K562 (cell line): ENCODE measurements at regions not wholly inside any gene's neighbourhood (a gene's known extent, or its start where the extent isn't known, plus 50 kb on each side); places are given as distances from the start of the nearest gene placed in this dataset.
A peak's percentile ranks its signal among the peaks of the same experiment; 100 is the strongest.

Experiments used
- ATAC-seq: fragments of 200-7000 bp; cut with Tn5 transposase; 3 replicates; pipeline ENCODE4 v1.9.1; 2020; ENCODE audit warnings: moderate library complexity
- BruUV-seq: library from RNA; stranded (reverse); fragments of 400-500 nt; replicated peaks from 2 replicates; lab custom pipeline; 2021; lab: Mats Ljungman, UMichigan
- CTCF ChIA-PET: fragments of 300-600 bp; formaldehyde crosslinking; extraction: SDS; loops from one replicate; lab custom pipeline; 2021; ENCODE audit warnings: low intra/inter-chr PET ratio; lab: Yijun Ruan, JAX
- POLR2A ChIA-PET: fragments of 300-600, 350-650 bp; sonication (Branson Sonifier 250); formaldehyde crosslinking; extraction: SDS; loops from one replicate; lab custom pipeline; 2021; ENCODE audit warnings: antibody characterized with exemption, inconsistent platforms; lab: Yijun Ruan, JAX
- DNase-seq, 4 experiments: peaks; one replicate each; pipeline versions ENCODE4 v3.0.0 to v3.0.0-alpha.2; 2011 to 2018; ENCODE audit warnings: low spot score in 3 of 4, mixed read lengths in 3 of 4; ENCODE audit errors: extremely low read depth in 1 of 4
- FAIRE-seq: peaks from 2 replicates; lab custom pipeline; 2011; peaks lifted over from hg19 to GRCh38; lab: Jason Lieb, UNC
- H2AFZ ChIP-seq: 2 replicates; pipeline ENCODE4 v1.6.0; 2011; ENCODE audit warnings: low read depth, low read length, control low read depth, inconsistent platforms
- H3K27ac ChIP-seq: fragments of 200-600 bp; 3 replicates; pipeline ENCODE4 v1.8.0; 2011; ENCODE audit warnings: low read depth, mild to moderate bottlenecking, control low read depth, inconsistent platforms, low read length, moderate library complexity, mixed read lengths; ENCODE audit errors: extremely low read depth
- H3K27me3 ChIP-seq, 2 experiments: fragments of 300-600 bp in 1 of 2; 2 replicates in 1 of 2; 3 replicates in 1 of 2; pipeline versions ENCODE4 v1.6.0 to v1.8.0; 2011; ENCODE audit warnings: inconsistent platforms in 2 of 2, low read length in 2 of 2, mild to moderate bottlenecking in 1 of 2, mixed read lengths in 1 of 2, moderate library complexity in 1 of 2; ENCODE audit not compliant: control insufficient read depth in 2 of 2, insufficient read depth in 2 of 2
- H3K36me3 ChIP-seq: fragments of 300-600 bp; 3 replicates; pipeline ENCODE4 v1.8.0; 2011; ENCODE audit warnings: mild to moderate bottlenecking, low read length, inconsistent platforms; ENCODE audit not compliant: control insufficient read depth, insufficient read depth
- H3K4me1 ChIP-seq, 2 experiments: fragments of 200-600 bp in 1 of 2; replicated peaks in 1 of 2; 2 replicates in 1 of 2; 3 replicates in 1 of 2; pipeline versions ENCODE4 v1.5.1 to v1.8.0; 2011; ENCODE audit warnings: inconsistent platforms in 2 of 2, low read length in 2 of 2, mild to moderate bottlenecking in 1 of 2, mixed read lengths in 1 of 2, moderate library complexity in 1 of 2; ENCODE audit not compliant: control insufficient read depth in 2 of 2, insufficient read depth in 2 of 2
- H3K4me2 ChIP-seq: 2 replicates; pipeline ENCODE4 v1.6.1; 2011; ENCODE audit warnings: low read length, control low read depth, inconsistent platforms, mixed read lengths; ENCODE audit not compliant: insufficient read depth
- H3K4me3 ChIP-seq: fragments of 200-600 bp; sonication (generic), shearing (Covaris generic); 2 replicates; pipeline ENCODE4 v1.5.1; 2016; ENCODE audit warnings: control low read depth, inconsistent platforms
- H3K79me2 ChIP-seq: fragments of 200-600 bp; 3 replicates; pipeline ENCODE4 v1.8.0; 2011; ENCODE audit warnings: low read length, inconsistent platforms; ENCODE audit not compliant: control insufficient read depth, insufficient read depth
- H3K9ac ChIP-seq, 2 experiments: 2 replicates each; pipeline versions ENCODE4 v1.6.0 to v1.6.1; 2011; ENCODE audit warnings: low read depth in 2 of 2, low read length in 2 of 2, control low read depth in 1 of 2, inconsistent platforms in 1 of 2, mild to moderate bottlenecking in 1 of 2, mixed read lengths in 1 of 2; ENCODE audit not compliant: insufficient read depth in 1 of 2
- H3K9me1 ChIP-seq: one replicate; pipeline ENCODE4 v1.6.0; 2011; ENCODE audit warnings: inconsistent platforms, mild to moderate bottlenecking, low read length, moderate library complexity; ENCODE audit not compliant: control insufficient read depth, insufficient read depth
- H3K9me3 ChIP-seq: replicated peaks from 2 replicates; pipeline ENCODE4 v1.5.1; 2011; ENCODE audit warnings: low read depth, low read length, inconsistent platforms; ENCODE audit not compliant: control insufficient read depth, insufficient read depth
- H4K20me1 ChIP-seq: replicated peaks from 2 replicates; pipeline ENCODE4 v1.6.1; 2011; ENCODE audit warnings: low read length, inconsistent platforms, mixed read lengths; ENCODE audit not compliant: control insufficient read depth, insufficient read depth
- ADNP ChIP-seq: fragments of 200-800 bp; sonication (Bioruptor generic); IDR thresholded peaks from 2 replicates; pipeline ENCODE4 v1.6.1; 2016; ENCODE audit warnings: missing genetic modification characterization, missing compliant biosample characterization
- ATF7 ChIP-seq: fragments of 450-650 bp; IDR thresholded peaks from 2 replicates; pipeline ENCODE4 v1.7.1; 2014; ENCODE audit warnings: mild to moderate bottlenecking, moderate library complexity
- COPS2 ChIP-seq: fragments of 450-650 bp; conservative IDR thresholded peaks from 2 replicates; pipeline ENCODE4 v1.6.1; 2016; ENCODE audit warnings: mild to moderate bottlenecking, moderate library complexity
- EGR1 ChIP-seq: fragments of 450-650 bp; conservative IDR thresholded peaks from 2 replicates; pipeline ENCODE4 v1.6.1; 2017; ENCODE audit warnings: mild to moderate bottlenecking
- IRF2 ChIP-seq: sonication (generic); formaldehyde crosslinking; IDR thresholded peaks from 2 replicates; pipeline ENCODE4 v1.8.1; 2022; ENCODE audit warnings: mild to moderate bottlenecking, missing genetic modification reagents
- WGBS: fragments of 100-300 bp; shearing (Covaris generic); methylation state at CpG from one replicate; pipeline ENCODE4 v1.1.6; 2016; ENCODE audit warnings: low coverage, mixed read lengths; ENCODE audit not compliant: insufficient coverage; ENCODE audit errors: missing lambda C conversion rate; 5-methylcytosine and 5-hydroxymethylcytosine counted together
- in situ Hi-C: fragments of 300-500 bp; cut with MboI; formaldehyde crosslinking; loops from 4 replicates; pipeline ENCODE4 v1.15.0; 2018; ENCODE audit warnings: inconsistent platforms, mixed read lengths
- intact Hi-C: fragments of 100-400 bp; cut with micrococcal nuclease; formaldehyde crosslinking; loops from 2 replicates; pipeline ENCODE4 v1.14.2; 2022
- TF ChIP-seq, protein P1 (sequence below), 2 experiments: fragments of 450-650 bp; formaldehyde crosslinking in 1 of 2; IDR thresholded peaks; 2 replicates each; pipeline versions ENCODE4 v1.4.0 to v1.6.1; 2014 to 2020; ENCODE audit warnings: mild to moderate bottlenecking in 2 of 2, borderline replicate concordance in 1 of 2, low read depth in 1 of 2

DNA sequence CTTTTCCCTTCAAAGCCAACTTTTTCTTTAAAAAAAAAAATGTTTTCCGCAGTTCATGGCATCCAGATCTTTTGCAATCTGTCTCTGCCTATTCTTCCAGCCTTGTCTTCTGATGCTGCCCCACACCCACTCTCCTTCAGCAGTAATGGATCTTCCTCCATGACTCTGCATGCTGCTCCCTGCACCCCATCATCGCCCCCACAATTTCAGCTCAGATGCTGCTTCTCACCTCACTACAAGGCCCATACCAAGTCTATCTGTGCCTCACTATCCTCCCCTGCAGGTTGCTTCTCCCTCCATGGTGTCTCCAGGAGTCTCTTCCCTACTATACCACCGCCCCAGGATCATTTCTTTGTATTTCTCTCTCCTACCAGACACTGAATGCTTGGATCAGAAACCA, 260.6 kb downstream of the ANAPC1 start:
- Histone ChIP-seq H3K4me1 (peaks cover 6 to 12% of the 10 kb centered on the region in 2 experiments; a peak in 4 of 5 replicates), H3K9me3 (no peaks in the 10 kb centered on the region; the same call in 1 of the 2 replicates), H3K4me3 (no peak overlapping the region), H3K36me3 (no peaks in the 10 kb centered on the region), H4K20me1 (no peaks in the 10 kb centered on the region), H3K27ac (no peak overlapping the region), H3K4me2 (no peak overlapping the region), H3K79me2 (no peaks in the 10 kb centered on the region), H3K9ac (no peak overlapping the region), H2AFZ (no peak overlapping the region), H3K9me1 (no peaks in the 10 kb centered on the region), H3K27me3 (no peaks in the 10 kb centered on the region)
- in situ Hi-C loops = loop anchor here (5.0 kb wide), 1 partner anchor 79 kb away; no protein-coding TSS in a partner anchor
- ATAC-seq = no peak
- TF ChIP-seq EGR1 = peak; percentile 51
- TF ChIP-seq ADNP (tag) = no peak
- intact Hi-C loops = loop anchor here (5.0 kb wide), 1 partner anchor 506 kb away; no protein-coding TSS in a partner anchor
- 66% methylated on average over 3 of the region's 3 CpGs for WGBS
- no TSS peak for BruUV-seq
- ChIA-PET POLR2A (interaction anchor here (0.6 kb wide), 1 partner anchor 953 kb away, joined by 3 read pairs; no protein-coding TSS in a partner anchor), CTCF (no interaction called here)
- FAIRE-seq = no peak
- DNase-seq = no peak

DNA sequence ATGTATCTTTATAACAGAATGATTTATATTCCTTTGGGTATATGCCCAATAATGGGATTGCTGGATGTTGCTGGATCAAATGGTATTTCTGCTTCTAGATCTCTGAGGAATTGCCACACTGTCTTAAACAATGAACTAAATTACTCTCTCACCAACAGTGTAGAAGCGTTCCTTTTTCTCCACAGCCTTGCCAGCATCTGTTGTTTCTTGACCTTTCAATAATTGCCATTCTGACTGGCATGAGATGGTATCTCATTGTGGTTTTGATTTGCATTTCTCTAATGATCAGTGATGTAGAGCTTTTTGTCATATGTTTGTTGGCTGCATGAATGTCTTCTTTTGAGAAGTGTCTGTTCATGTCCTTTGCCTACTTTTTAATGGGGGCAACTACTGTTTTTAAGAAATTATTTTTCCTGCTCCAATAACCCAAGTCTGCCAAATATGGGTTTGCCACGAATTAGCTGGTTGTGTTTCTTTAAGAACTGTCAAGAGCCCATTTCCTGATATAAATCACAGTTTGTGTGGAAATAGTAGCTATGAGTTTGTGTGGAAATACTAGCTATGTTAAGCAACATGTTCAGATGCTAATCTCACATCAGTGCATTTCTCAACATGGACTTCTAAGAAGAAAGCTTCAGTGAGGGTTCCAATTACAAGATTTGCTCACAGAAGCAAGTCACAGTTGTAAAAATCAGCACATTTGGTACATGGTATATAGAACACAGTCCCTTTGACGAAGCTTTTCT, 259.4 kb downstream of the ANAPC1 start:
- no peaks in the 10 kb centered on the region for H3K79me2 ChIP-seq
- H3K27ac ChIP-seq = no peak overlapping the region
- CTCF ChIA-PET = no interaction called here
- no peaks in the 10 kb centered on the region for H4K20me1 ChIP-seq
- POLR2A ChIA-PET = interaction anchor here (0.8 to 1.2 kb wide), 4 partner anchors 15 to 894 kb away, joined by 3 to 5 read pairs (median 4); no protein-coding TSS in a partner anchor
- in situ Hi-C loops (loop anchor here (5.0 kb wide), 1 partner anchor 78 kb away; no protein-coding TSS in a partner anchor), intact Hi-C loops (loop anchor here (5.0 kb wide), 1 partner anchor 507 kb away; no protein-coding TSS in a partner anchor)
- no peaks in the 10 kb centered on the region for H3K27me3 ChIP-seq
- no peak overlapping the region for H3K4me2 ChIP-seq
- H3K4me1 ChIP-seq = peaks cover 6 to 12% of the 10 kb centered on the region in 2 experiments; a peak in 4 of 5 replicates
- no peak overlapping the region for H2AFZ ChIP-seq
- no peak for DNase-seq
- H3K9ac ChIP-seq = no peak overlapping the region
- WGBS = 47% methylated on average over 3 of the region's 3 CpGs
- peak; percentile 56 for FAIRE-seq
- BruUV-seq = no TSS peak
- H3K4me3 ChIP-seq = no peak overlapping the region
- no peaks in the 10 kb centered on the region; the same call in 1 of the 2 replicates for H3K9me3 ChIP-seq
- ATAC-seq = no peak
- H3K36me3 ChIP-seq = no peaks in the 10 kb centered on the region
- H3K9me1 ChIP-seq = no peaks in the 10 kb centered on the region
- TF ChIP-seq ATF7 (no peak), COPS2 (no peak), IRF2 (no peak)
- TF ChIP-seq, protein P1, sequence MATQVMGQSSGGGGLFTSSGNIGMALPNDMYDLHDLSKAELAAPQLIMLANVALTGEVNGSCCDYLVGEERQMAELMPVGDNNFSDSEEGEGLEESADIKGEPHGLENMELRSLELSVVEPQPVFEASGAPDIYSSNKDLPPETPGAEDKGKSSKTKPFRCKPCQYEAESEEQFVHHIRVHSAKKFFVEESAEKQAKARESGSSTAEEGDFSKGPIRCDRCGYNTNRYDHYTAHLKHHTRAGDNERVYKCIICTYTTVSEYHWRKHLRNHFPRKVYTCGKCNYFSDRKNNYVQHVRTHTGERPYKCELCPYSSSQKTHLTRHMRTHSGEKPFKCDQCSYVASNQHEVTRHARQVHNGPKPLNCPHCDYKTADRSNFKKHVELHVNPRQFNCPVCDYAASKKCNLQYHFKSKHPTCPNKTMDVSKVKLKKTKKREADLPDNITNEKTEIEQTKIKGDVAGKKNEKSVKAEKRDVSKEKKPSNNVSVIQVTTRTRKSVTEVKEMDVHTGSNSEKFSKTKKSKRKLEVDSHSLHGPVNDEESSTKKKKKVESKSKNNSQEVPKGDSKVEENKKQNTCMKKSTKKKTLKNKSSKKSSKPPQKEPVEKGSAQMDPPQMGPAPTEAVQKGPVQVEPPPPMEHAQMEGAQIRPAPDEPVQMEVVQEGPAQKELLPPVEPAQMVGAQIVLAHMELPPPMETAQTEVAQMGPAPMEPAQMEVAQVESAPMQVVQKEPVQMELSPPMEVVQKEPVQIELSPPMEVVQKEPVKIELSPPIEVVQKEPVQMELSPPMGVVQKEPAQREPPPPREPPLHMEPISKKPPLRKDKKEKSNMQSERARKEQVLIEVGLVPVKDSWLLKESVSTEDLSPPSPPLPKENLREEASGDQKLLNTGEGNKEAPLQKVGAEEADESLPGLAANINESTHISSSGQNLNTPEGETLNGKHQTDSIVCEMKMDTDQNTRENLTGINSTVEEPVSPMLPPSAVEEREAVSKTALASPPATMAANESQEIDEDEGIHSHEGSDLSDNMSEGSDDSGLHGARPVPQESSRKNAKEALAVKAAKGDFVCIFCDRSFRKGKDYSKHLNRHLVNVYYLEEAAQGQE (IDR thresholded peaks at IDR 0.05; ENCODE audit: borderline replicate concordance) = no peak
- TF ChIP-seq, protein P1 (CRISPR knock-in tag; IDR thresholded peaks at IDR 0.05; ENCODE audit: low read depth) = no peak
